Vagina (tissue), 2 donors: ENCODE measurements at regions not wholly inside any gene's neighbourhood (a gene's known extent, or its start where the extent isn't known, plus 50 kb on each side); places are given as distances from the start of the nearest gene placed in this dataset.

Source experiments
- CTCF ChIP-seq, 3 experiments: fragments of 450-650 bp in 2 of 3; fragments of 200-600 bp in 1 of 3; sonication (generic) in 1 of 3; IDR thresholded peaks; one replicate each; pipeline ENCODE4 v1.5.1; 2017 to 2019; ENCODE audit warnings: antibody characterized with exemption in 3 of 3, mild to moderate bottlenecking in 2 of 3, moderate library complexity in 2 of 3
- POLR2A ChIP-seq, 2 donors: fragments of 450-650 bp; IDR thresholded peaks; one replicate each; pipeline ENCODE4 v1.6.1; 2017; ENCODE audit warnings: antibody characterized with exemption in 2 of 2, mild to moderate bottlenecking in 2 of 2, moderate library complexity in 2 of 2

DNA sequence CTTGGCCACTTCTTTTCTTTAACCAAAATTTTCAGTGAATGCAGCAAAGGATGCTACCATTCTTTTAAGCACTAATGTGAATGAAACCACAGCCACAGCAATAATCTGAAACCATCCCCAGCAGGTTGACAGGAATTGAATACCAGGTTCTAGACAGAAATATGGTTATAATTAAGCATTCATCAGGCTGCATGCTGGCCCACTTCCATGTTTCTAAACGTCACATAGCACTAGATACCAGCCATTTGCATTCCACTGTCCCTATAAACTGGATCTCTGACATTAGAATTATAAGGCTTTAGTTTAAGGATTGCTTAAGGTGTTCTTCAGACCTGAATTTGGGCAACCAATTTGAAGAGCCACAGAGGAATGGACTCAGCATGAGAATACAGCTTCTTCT is 340.8 kb upstream of the KLF6 start:
- no peak for TF ChIP-seq POLR2A (IDR thresholded peaks at IDR 0.05)
- no peak for TF ChIP-seq CTCF (IDR thresholded peaks at IDR 0.05)
